AG09319 (cell line): ENCODE measurements at regions not wholly inside any gene's neighbourhood (a gene's known extent, or its start where the extent isn't known, plus 50 kb on each side); places are given as distances from the start of the nearest gene placed in this dataset.

Experiments used
- DNase-seq: peaks from one replicate; pipeline ENCODE4 v3.0.0-alpha.2; 2010; ENCODE audit warnings: low read depth; ENCODE audit errors: extremely low read depth
- CTCF ChIP-seq: IDR thresholded peaks from 2 replicates; pipeline ENCODE4 v1.5.1; 2011; ENCODE audit warnings: low read depth, mild to moderate bottlenecking, inconsistent platforms, low read length, moderate library complexity

GRCh38 chr15:69777356-69777755 is 320.4 kb downstream of the TLE3 start:
- no peak for DNase-seq
- TF ChIP-seq CTCF = no peak

DNA sequence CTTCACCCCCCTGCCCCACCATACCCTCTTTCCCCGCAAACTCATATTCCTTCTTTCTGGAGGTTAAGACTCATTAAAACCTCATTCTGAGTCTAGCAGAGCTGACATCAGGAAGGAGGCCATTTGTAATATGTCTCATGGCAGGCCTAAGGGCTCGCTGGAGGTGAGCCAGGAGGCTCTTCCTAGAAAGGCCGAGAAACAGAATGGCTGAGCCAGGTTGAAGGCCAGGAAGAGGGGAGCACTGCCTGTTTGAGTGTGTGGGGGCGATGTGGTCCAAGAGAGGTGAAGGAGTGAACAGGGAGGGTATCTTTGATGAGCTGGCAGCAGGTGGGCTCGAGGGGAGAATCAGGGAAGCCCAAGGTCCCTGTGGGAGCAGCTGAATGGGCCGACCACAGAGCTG is 317.3 kb downstream of the TLE3 start:
- TF ChIP-seq CTCF = no peak
- DNase-seq = no peak

- no peak for DNase-seq
- TF ChIP-seq CTCF = no peak
These were observed 316.7 kb downstream of the TLE3 start for GRCh38 chr15:69780981-69781380.

DNA sequence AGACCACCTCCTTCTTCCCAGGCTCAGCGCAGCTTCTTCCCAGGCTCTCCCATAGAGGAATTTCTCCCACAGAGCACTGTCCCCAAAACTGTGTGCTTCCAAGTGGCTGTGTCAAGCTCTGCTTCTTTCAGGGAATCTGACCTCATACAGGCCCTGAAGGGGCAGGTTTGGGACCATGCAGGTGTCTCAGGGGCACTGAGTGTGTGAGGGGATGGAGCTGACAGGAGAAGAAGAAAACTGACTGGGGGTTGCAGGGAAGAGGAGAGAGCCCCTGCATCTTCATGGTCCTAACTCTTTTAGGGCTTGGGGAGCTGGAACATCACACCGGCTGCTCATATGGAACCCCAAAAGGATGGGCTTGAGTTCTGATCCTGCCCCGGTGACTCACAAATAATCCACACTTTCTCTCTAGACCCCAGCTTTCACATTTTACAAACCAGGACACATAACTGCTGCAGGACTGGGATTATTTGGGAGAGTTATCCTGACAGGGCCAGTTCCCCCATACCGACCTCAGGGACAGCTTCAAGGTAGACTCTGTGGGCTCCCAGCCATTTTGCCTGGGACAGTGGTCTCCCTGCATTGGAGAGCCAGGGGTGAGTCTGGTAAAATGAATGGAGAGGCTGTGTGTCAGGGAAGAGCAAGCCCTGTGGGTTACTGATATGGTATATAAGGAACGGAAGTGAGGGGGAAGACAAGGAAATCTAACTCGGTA is 316.1 kb downstream of the TLE3 start:
- no peak for TF ChIP-seq CTCF

GRCh38 chr15:69782139-69782658 is 315.5 kb downstream of the TLE3 start:
- TF ChIP-seq CTCF = no peak
- DNase-seq = no peak

More for the DNA sequence above, 316.1 kb downstream of the TLE3 start:
- no peak for DNase-seq

GRCh38 chr15:69782809-69783208 is 314.9 kb downstream of the TLE3 start:
- TF ChIP-seq CTCF = no peak
- no peak for DNase-seq

GRCh38 chr15:69783211-69783610 is 314.5 kb downstream of the TLE3 start:
- DNase-seq = no peak
- TF ChIP-seq CTCF = no peak
